CD14-positive monocyte (primary cell): ENCODE measurements at regions not wholly inside any gene's neighbourhood (a gene's known extent, or its start where the extent isn't known, plus 50 kb on each side); places are given as distances from the start of the nearest gene placed in this dataset.

Source experiments
- DNase-seq, 3 donors: peaks; one replicate each; pipeline ENCODE4 v3.0.0-alpha.2; 2011 to 2022
- H2AFZ ChIP-seq: 2 replicates; pipeline ENCODE4 v1.6.0; 2012; ENCODE audit warnings: mild to moderate bottlenecking, low read depth, low read length, inconsistent platforms; ENCODE audit not compliant: insufficient read depth, poor library complexity, severe bottlenecking
- H3K27ac ChIP-seq, 2 donors: 1 replicate in 1 of 2; 2 replicates in 1 of 2; pipeline ENCODE4 v1.5.1; 2012 to 2013; ENCODE audit warnings: low read length in 2 of 2, control low read depth in 1 of 2, inconsistent platforms in 1 of 2, low read depth in 1 of 2, mild to moderate bottlenecking in 1 of 2
- H3K27me3 ChIP-seq, 2 donors: one replicate each; pipeline versions ENCODE4 v1.6.0 to v1.6.1; 2011 to 2013; ENCODE audit warnings: low read length in 2 of 2; ENCODE audit not compliant: control insufficient read depth in 2 of 2, insufficient read depth in 2 of 2
- H3K36me3 ChIP-seq, 2 donors: replicated peaks in 1 of 2; 1 replicate in 1 of 2; 2 replicates in 1 of 2; pipeline versions ENCODE4 v1.5.1 to v1.6.1; 2012 to 2013; ENCODE audit warnings: low read length in 2 of 2, control low read depth in 1 of 2, inconsistent platforms in 1 of 2, mild to moderate bottlenecking in 1 of 2; ENCODE audit not compliant: insufficient read depth in 2 of 2, control insufficient read depth in 1 of 2
- H3K4me1 ChIP-seq, 2 donors: 1 replicate in 1 of 2; 2 replicates in 1 of 2; pipeline versions ENCODE4 v1.5.1 to v1.6.1; 2012 to 2013; ENCODE audit warnings: low read length in 2 of 2, control low read depth in 1 of 2, inconsistent platforms in 1 of 2, mild to moderate bottlenecking in 1 of 2, moderate library complexity in 1 of 2; ENCODE audit not compliant: insufficient read depth in 2 of 2, control insufficient read depth in 1 of 2
- H3K4me2 ChIP-seq: replicated peaks from 2 replicates; pipeline ENCODE3; 2012; ENCODE audit warnings: low read length, moderate library complexity, mild to moderate bottlenecking; ENCODE audit not compliant: poor library complexity, severe bottlenecking; ENCODE audit errors: extremely low read depth
- H3K4me3 ChIP-seq, 3 experiments: fragments of 200-600 bp in 1 of 3; sonication (generic) in 1 of 3; replicated peaks in 1 of 3; 1 replicate in 2 of 3; 2 replicates in 1 of 3; pipeline ENCODE4 v1.5.1; 2011 to 2013; ENCODE audit warnings: low read length in 3 of 3, mild to moderate bottlenecking in 3 of 3, control low read depth in 2 of 3, low read depth in 2 of 3, inconsistent platforms in 1 of 3, moderate library complexity in 1 of 3
- H3K79me2 ChIP-seq: 2 replicates; pipeline ENCODE4 v1.6.0; 2012; ENCODE audit warnings: mild to moderate bottlenecking, control low read depth, inconsistent platforms, low read length, moderate library complexity; ENCODE audit not compliant: insufficient read depth
- H3K9ac ChIP-seq: 2 replicates; pipeline ENCODE4 v1.6.0; 2017; ENCODE audit warnings: low read length, mild to moderate bottlenecking; ENCODE audit not compliant: insufficient read depth, poor library complexity, severe bottlenecking
- H3K9me3 ChIP-seq, 2 donors: replicated peaks in 1 of 2; 1 replicate in 1 of 2; 2 replicates in 1 of 2; pipeline versions ENCODE4 v1.5.1 to v1.6.1; 2012 to 2013; ENCODE audit warnings: low read length in 2 of 2, control low read depth in 1 of 2; ENCODE audit not compliant: control insufficient read depth in 1 of 2, insufficient read depth in 1 of 2
- H4K20me1 ChIP-seq: 2 replicates; pipeline ENCODE4 v1.6.0; 2012; ENCODE audit warnings: mild to moderate bottlenecking, low read length, control low read depth, moderate library complexity; ENCODE audit not compliant: insufficient read depth
- H3K27ac Mint-ChIP-seq, 7 donors: one replicate each; pipeline ENCODE4 v1.8.0; 2020; ENCODE audit warnings: mild to moderate bottlenecking in 7 of 7, mixed read lengths in 7 of 7, moderate library complexity in 6 of 7, inconsistent platforms in 2 of 7
- H3K27me3 Mint-ChIP-seq, 3 donors: one replicate each; pipeline ENCODE4 v1.8.0; 2021 to 2022; ENCODE audit warnings: low read depth in 3 of 3, mild to moderate bottlenecking in 3 of 3, mixed read lengths in 3 of 3, moderate library complexity in 3 of 3, inconsistent platforms in 1 of 3
- H3K36me3 Mint-ChIP-seq, 2 donors: one replicate each; pipeline ENCODE4 v1.8.0; 2020; ENCODE audit warnings: mixed read lengths in 2 of 2, inconsistent platforms in 1 of 2, mild to moderate bottlenecking in 1 of 2
- H3K4me1 Mint-ChIP-seq: one replicate; pipeline ENCODE4 v1.8.0; 2020; ENCODE audit warnings: mild to moderate bottlenecking, mixed read lengths
- H3K4me3 Mint-ChIP-seq, 2 donors: one replicate each; pipeline ENCODE4 v1.8.0; 2020; ENCODE audit warnings: mild to moderate bottlenecking in 2 of 2, mixed read lengths in 2 of 2, moderate library complexity in 1 of 2
- H3K9me3 Mint-ChIP-seq, 7 donors: one replicate each; pipeline ENCODE4 v1.8.0; 2020 to 2022; ENCODE audit warnings: mixed read lengths in 7 of 7, mild to moderate bottlenecking in 6 of 7, moderate library complexity in 6 of 7, inconsistent platforms in 2 of 7
- WGBS: methylation state at CpG from one replicate; pipeline ENCODE4 v1.1.5; 2013; ENCODE audit warnings: missing lambda C conversion rate; ENCODE audit not compliant: insufficient coverage; 5-methylcytosine and 5-hydroxymethylcytosine counted together
- intact Hi-C, 2 donors: fragments of 100-400 bp; cut with micrococcal nuclease; formaldehyde crosslinking; loops; one replicate each; pipeline versions ENCODE4 v1.15.0 to v1.15.1; 2023
- TF ChIP-seq, protein P1 (sequence below): fragments of 200-600 bp; IDR thresholded peaks from one replicate; pipeline ENCODE4 v1.8.0; 2022; ENCODE audit warnings: antibody characterized with exemption, mild to moderate bottlenecking

DNA sequence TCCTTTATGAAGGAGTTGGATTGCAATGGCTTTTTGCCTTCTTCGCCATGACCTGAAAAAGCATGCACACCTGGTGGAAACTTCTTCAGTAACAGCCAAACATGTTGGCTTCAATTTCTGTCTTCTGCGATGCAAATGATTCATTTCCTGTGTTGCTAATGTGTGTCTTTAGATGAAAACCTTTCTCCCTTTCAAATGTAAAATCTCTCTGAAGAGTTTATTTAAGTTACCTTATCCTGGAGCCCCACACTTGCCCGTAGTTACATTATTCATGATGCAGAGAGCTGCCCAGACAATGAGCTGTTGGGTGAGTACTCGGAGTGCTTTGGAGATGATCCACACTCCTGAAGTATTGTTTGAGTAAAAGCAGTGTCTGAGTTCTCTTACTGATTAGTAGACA is 1100.9 kb downstream of the RPA4 start:
- H2AFZ ChIP-seq, result no peak overlapping the region
- WGBS, result no CpG with 5 or more reads among the region's 4 CpGs
- no peaks in the 10 kb centered on the region for H3K27me3 ChIP-seq
- H3K27me3 Mint-ChIP-seq, result peaks cover 0 to 1% (median 0%) of the 10 kb centered on the region in 3 donors
- no peaks in the 10 kb centered on the region for H3K36me3 ChIP-seq
- H3K79me2 ChIP-seq, result no peaks in the 10 kb centered on the region
- TF ChIP-seq, protein P1, sequence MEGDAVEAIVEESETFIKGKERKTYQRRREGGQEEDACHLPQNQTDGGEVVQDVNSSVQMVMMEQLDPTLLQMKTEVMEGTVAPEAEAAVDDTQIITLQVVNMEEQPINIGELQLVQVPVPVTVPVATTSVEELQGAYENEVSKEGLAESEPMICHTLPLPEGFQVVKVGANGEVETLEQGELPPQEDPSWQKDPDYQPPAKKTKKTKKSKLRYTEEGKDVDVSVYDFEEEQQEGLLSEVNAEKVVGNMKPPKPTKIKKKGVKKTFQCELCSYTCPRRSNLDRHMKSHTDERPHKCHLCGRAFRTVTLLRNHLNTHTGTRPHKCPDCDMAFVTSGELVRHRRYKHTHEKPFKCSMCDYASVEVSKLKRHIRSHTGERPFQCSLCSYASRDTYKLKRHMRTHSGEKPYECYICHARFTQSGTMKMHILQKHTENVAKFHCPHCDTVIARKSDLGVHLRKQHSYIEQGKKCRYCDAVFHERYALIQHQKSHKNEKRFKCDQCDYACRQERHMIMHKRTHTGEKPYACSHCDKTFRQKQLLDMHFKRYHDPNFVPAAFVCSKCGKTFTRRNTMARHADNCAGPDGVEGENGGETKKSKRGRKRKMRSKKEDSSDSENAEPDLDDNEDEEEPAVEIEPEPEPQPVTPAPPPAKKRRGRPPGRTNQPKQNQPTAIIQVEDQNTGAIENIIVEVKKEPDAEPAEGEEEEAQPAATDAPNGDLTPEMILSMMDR, result no peak
- H3K36me3 Mint-ChIP-seq, result no peaks in the 10 kb centered on the region
- H3K9ac ChIP-seq, result no peak overlapping the region
- H3K9me3 Mint-ChIP-seq, result peaks cover 0 to 4% (median 2%) of the 10 kb centered on the region in 7 donors
- no peaks in the 10 kb centered on the region for H3K4me1 Mint-ChIP-seq
- intact Hi-C loops, result no loop called here
- H3K27ac Mint-ChIP-seq, result no peak overlapping the region
- H3K9me3 ChIP-seq, result no peaks in the 10 kb centered on the region
- no peak overlapping the region for H3K4me3 Mint-ChIP-seq
- H3K4me1 ChIP-seq, result no peaks in the 10 kb centered on the region
- H3K4me2 ChIP-seq, result no peak overlapping the region
- H4K20me1 ChIP-seq, result no peaks in the 10 kb centered on the region
- H3K27ac ChIP-seq, result no peak overlapping the region
- no peak overlapping the region for H3K4me3 ChIP-seq
- DNase-seq, result no peak

DNA sequence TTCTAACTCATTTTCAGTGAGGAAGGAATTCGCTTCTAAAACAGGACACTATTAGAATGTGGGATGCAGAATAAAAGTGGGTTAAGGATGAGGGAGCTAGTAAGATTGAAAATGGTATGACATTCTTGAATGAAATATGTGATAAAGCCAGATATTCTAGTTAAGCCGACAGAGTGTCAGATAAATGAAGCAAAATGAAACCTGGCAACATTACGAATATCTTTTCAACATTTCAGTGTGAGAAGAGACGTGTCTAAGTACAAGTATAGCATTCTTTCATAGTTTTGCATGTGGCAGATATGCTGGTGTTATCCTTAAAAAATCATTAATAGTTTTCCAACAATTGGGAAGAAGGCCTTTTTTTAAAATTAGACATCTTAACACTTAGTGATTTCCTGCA is 1101.4 kb downstream of the RPA4 start:
- TF ChIP-seq, protein P1, result no peak
- H3K27ac ChIP-seq, result no peak overlapping the region
- peaks cover 0 to 4% (median 0%) of the 10 kb centered on the region in 7 donors for H3K9me3 Mint-ChIP-seq
- H3K79me2 ChIP-seq, result no peaks in the 10 kb centered on the region
- H3K4me3 ChIP-seq, result no peak overlapping the region
- H3K4me1 Mint-ChIP-seq, result no peaks in the 10 kb centered on the region
- no peaks in the 10 kb centered on the region for H3K36me3 Mint-ChIP-seq
- H3K9me3 ChIP-seq, result no peaks in the 10 kb centered on the region
- no peak for DNase-seq
- no peaks in the 10 kb centered on the region for H4K20me1 ChIP-seq
- intact Hi-C loops, result no loop called here
- H3K27me3 Mint-ChIP-seq, result peaks cover 0 to 1% (median 0%) of the 10 kb centered on the region in 3 donors
- H3K27ac Mint-ChIP-seq, result no peak overlapping the region
- WGBS, result no CpG with 5 or more reads among the region's 4 CpGs
- no peak overlapping the region for H3K9ac ChIP-seq
- no peak overlapping the region for H3K4me3 Mint-ChIP-seq
- H3K27me3 ChIP-seq, result no peaks in the 10 kb centered on the region
- H3K4me1 ChIP-seq, result no peaks in the 10 kb centered on the region
- H3K36me3 ChIP-seq, result no peaks in the 10 kb centered on the region
- no peak overlapping the region for H2AFZ ChIP-seq
- H3K4me2 ChIP-seq, result no peak overlapping the region
